ENCODE measurements at regions not wholly inside any gene's neighbourhood (a gene's known extent, or its start where the extent isn't known, plus 50 kb on each side); places are given as distances from the start of the nearest gene placed in this dataset.

GRCh38 chr5:101626572-101626971 lies 669.5 kb downstream of the SLCO4C1 start:
- H3K4me3 ChIP-seq (ENCODE audit: low read depth, low read length) = no peak overlapping the region
- no peak for DNase-seq (ENCODE audit: low read depth, low spot score)
- in situ Hi-C loops (cut with HindIII; ENCODE audit: low sequenced_read_pairs) = no loop called here
- TF ChIP-seq CTCF (IDR thresholded peaks at IDR 0.05; ENCODE audit: low read depth, low read length) = no peak

- H3K4me3 ChIP-seq (ENCODE audit: low read depth, low read length) = no peak overlapping the region
- DNase-seq (ENCODE audit: low read depth, low spot score) = no peak
- in situ Hi-C loops (cut with HindIII; ENCODE audit: low sequenced_read_pairs) = no loop called here
- no peak for TF ChIP-seq CTCF (IDR thresholded peaks at IDR 0.05; ENCODE audit: low read depth, low read length)
These were observed 685.0 kb downstream of the SLCO4C1 start for GRCh38 chr5:101611039-101611438.

- in situ Hi-C loops (cut with HindIII; ENCODE audit: low sequenced_read_pairs) = no loop called here
- no peak overlapping the region for H3K4me3 ChIP-seq (ENCODE audit: low read depth, low read length)
- DNase-seq (ENCODE audit: low read depth, low spot score) = peak; percentile 10
- no peak for TF ChIP-seq CTCF (IDR thresholded peaks at IDR 0.05; ENCODE audit: low read depth, low read length)
These were observed 687.8 kb downstream of the SLCO4C1 start for GRCh38 chr5:101608322-101608721.

GRCh38 chr5:101605700-101606099 lies 690.4 kb downstream of the SLCO4C1 start:
- in situ Hi-C loops (cut with HindIII; ENCODE audit: low sequenced_read_pairs) = no loop called here
- no peak for DNase-seq (ENCODE audit: low read depth, low spot score)
- no peak overlapping the region for H3K4me3 ChIP-seq (ENCODE audit: low read depth, low read length)
- no peak for TF ChIP-seq CTCF (IDR thresholded peaks at IDR 0.05; ENCODE audit: low read depth, low read length)

GRCh38 chr5:101600614-101601013 lies 695.5 kb downstream of the SLCO4C1 start:
- no peak overlapping the region for H3K4me3 ChIP-seq (ENCODE audit: low read depth, low read length)
- no peak for TF ChIP-seq CTCF (IDR thresholded peaks at IDR 0.05; ENCODE audit: low read depth, low read length)
- no peak for DNase-seq (ENCODE audit: low read depth, low spot score)
- in situ Hi-C loops (cut with HindIII; ENCODE audit: low sequenced_read_pairs) = no loop called here

GRCh38 chr5:101590384-101590783 lies 687.3 kb upstream of the ST8SIA4 start:
- TF ChIP-seq CTCF (IDR thresholded peaks at IDR 0.05; ENCODE audit: low read depth, low read length) = peak; percentile 35
- no peak for DNase-seq (ENCODE audit: low read depth, low spot score)
- in situ Hi-C loops (cut with HindIII; ENCODE audit: low sequenced_read_pairs) = no loop called here
- no peak overlapping the region for H3K4me3 ChIP-seq (ENCODE audit: low read depth, low read length)

- no peak for TF ChIP-seq CTCF (IDR thresholded peaks at IDR 0.05; ENCODE audit: low read depth, low read length)
- in situ Hi-C loops (cut with HindIII; ENCODE audit: low sequenced_read_pairs) = no loop called here
- H3K4me3 ChIP-seq (ENCODE audit: low read depth, low read length) = no peak overlapping the region
- no peak for DNase-seq (ENCODE audit: low read depth, low spot score)
These were observed 682.3 kb upstream of the ST8SIA4 start for GRCh38 chr5:101585366-101585765.

All from astrocyte of the spinal cord (primary cell).